Mammary epithelial cell (primary cell): ENCODE measurements at regions not wholly inside any gene's neighbourhood (a gene's known extent, or its start where the extent isn't known, plus 50 kb on each side); places are given as distances from the start of the nearest gene placed in this dataset.

Source experiments
- CTCF ChIP-seq, 2 donors: IDR thresholded peaks in 1 of 2; conservative IDR thresholded peaks in 1 of 2; 2 replicates each; pipeline ENCODE4 v1.5.1; 2011 to 2012; ENCODE audit warnings: inconsistent platforms in 2 of 2, low read length in 2 of 2, mild to moderate bottlenecking in 2 of 2, control low read depth in 1 of 2, low read depth in 1 of 2; ENCODE audit not compliant: insufficient read depth in 1 of 2; ENCODE audit errors: extremely low read depth in 1 of 2
- EZH2 ChIP-seq: IDR thresholded peaks from 2 replicates; pipeline ENCODE4 v1.6.1; 2012; ENCODE audit warnings: low read length, inconsistent platforms, borderline replicate concordance

GRCh38 chr22:49657275-49657973, 170.2 kb downstream of the BRD1 start:
- no peak for TF ChIP-seq CTCF (conservative IDR thresholded peaks at IDR 0.05 in 1 of 2, IDR thresholded peaks at IDR 0.05 in 1 of 2; ENCODE audit: extremely low read depth in 1 of 2, insufficient read depth in 1 of 2, low read depth in 1 of 2, low read length in 2 of 2)
- TF ChIP-seq EZH2 = no peak
